Stimulated activated naive B cell treated with anti-CD40 and anti-IgM and Interleukin-4, amounts not matched to agents 10 μg/mL and 1 μg/mL and 100 μg/mL, for 72 hours (primary cell): ENCODE measurements at regions not wholly inside any gene's neighbourhood (a gene's known extent, or its start where the extent isn't known, plus 50 kb on each side); places are given as distances from the start of the nearest gene placed in this dataset.

Experiments used
- ATAC-seq, 2 donors: fragments of 150-1000 bp; cut with Tn5 transposase; replicated peaks; 2 replicates each; pipeline ENCODE4 v1.10.0; 2021; ENCODE audit warnings: moderate library complexity in 1 of 2
- DNase-seq: peaks from one replicate; pipeline ENCODE4 v3.0.0; 2021
- H3K27ac Mint-ChIP-seq: one replicate; pipeline ENCODE4 v1.8.0; 2022; ENCODE audit warnings: mild to moderate bottlenecking, mixed read lengths
- H3K27me3 Mint-ChIP-seq, 2 donors: one replicate each; pipeline ENCODE4 v1.8.0; 2022; ENCODE audit warnings: mixed read lengths in 2 of 2
- H3K36me3 Mint-ChIP-seq, 2 donors: one replicate each; pipeline ENCODE4 v1.8.0; 2022; ENCODE audit warnings: mixed read lengths in 2 of 2, mild to moderate bottlenecking in 1 of 2
- H3K4me1 Mint-ChIP-seq, 2 donors: one replicate each; pipeline ENCODE4 v1.8.0; 2022; ENCODE audit warnings: mixed read lengths in 2 of 2, mild to moderate bottlenecking in 1 of 2
- H3K4me3 Mint-ChIP-seq, 2 donors: one replicate each; pipeline ENCODE4 v1.8.0; 2022; ENCODE audit warnings: mild to moderate bottlenecking in 2 of 2, mixed read lengths in 2 of 2, moderate library complexity in 1 of 2
- H3K9me3 Mint-ChIP-seq, 2 donors: one replicate each; pipeline ENCODE4 v1.8.0; 2022; ENCODE audit warnings: mixed read lengths in 2 of 2, mild to moderate bottlenecking in 1 of 2

- Mint-ChIP-seq H3K27ac (no peak overlapping the region), H3K4me1 (no peaks in the 10 kb centered on the region), H3K9me3 (peaks cover 11 to 16% of the 10 kb centered on the region in 2 donors), H3K36me3 (no peaks in the 10 kb centered on the region), H3K27me3 (no peaks in the 10 kb centered on the region), H3K4me3 (no peak overlapping the region)
- ATAC-seq: no peak
- no peak for DNase-seq
These were observed 99.6 kb downstream of the ODF2L start for GRCh38 chr1:86296305-86297205.

DNA sequence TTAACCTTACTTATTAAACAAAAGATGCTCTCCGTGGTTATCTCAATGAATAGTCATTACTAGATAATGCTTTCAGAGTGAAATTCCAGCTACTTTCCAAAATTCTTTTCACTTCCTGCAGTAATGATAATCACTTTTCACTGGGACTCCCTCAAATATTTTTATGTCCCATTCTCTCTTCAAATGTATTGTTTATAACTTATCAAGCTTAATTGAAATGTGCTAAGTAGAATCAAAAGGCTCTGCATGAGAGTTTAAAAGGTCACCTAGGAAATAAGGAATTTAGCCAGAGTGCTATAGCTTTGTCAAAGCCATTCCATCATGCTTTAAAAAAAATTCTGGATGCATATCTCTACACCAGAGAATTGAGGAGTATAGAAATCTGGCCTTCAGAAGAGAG is 106.4 kb downstream of the ODF2L start:
- DNase-seq (no peak), ATAC-seq (no peak)
- peaks cover 4 to 6% of the 10 kb centered on the region in 2 donors for H3K9me3 Mint-ChIP-seq
- H3K4me1 Mint-ChIP-seq: no peaks in the 10 kb centered on the region
- H3K4me3 Mint-ChIP-seq: no peak overlapping the region
- no peaks in the 10 kb centered on the region for H3K27me3 Mint-ChIP-seq
- H3K27ac Mint-ChIP-seq: no peak overlapping the region
- H3K36me3 Mint-ChIP-seq: no peaks in the 10 kb centered on the region

- Mint-ChIP-seq H3K4me1 (no peaks in the 10 kb centered on the region), H3K36me3 (no peaks in the 10 kb centered on the region), H3K9me3 (peaks cover 3 to 6% of the 10 kb centered on the region in 2 donors), H3K27me3 (no peaks in the 10 kb centered on the region), H3K4me3 (no peak overlapping the region), H3K27ac (no peak overlapping the region)
- ATAC-seq (no peak), DNase-seq (no peak)
These were observed 107.0 kb downstream of the ODF2L start for GRCh38 chr1:86289161-86289560.

GRCh38 chr1:86288586-86289147 is 107.5 kb downstream of the ODF2L start:
- Mint-ChIP-seq H3K36me3 (no peaks in the 10 kb centered on the region), H3K4me3 (no peak overlapping the region), H3K9me3 (peaks cover 0 to 6% of the 10 kb centered on the region in 2 donors), H3K27me3 (no peaks in the 10 kb centered on the region), H3K4me1 (no peaks in the 10 kb centered on the region), H3K27ac (no peak overlapping the region)
- ATAC-seq: no peak
- no peak for DNase-seq

GRCh38 chr1:86285796-86286195 is 110.3 kb downstream of the ODF2L start:
- DNase-seq: no peak

DNA sequence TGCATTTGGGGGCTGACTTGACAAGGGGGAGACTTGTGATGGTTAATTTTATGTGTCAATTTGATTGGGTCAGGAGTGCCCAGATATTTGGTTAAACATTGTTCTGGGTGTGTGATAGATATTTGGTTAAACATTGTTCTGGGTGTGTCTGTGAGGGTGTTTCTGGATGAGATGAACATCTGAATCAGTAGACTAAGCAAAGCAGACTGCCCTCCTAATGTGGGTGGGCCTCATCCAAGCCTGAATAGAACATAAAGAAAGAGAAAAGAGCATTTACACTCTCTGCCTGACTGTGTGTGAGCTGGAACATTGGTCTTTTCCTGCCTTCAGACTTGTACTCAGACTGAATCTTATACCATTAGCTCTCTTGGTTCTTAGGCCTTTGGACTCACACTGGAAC is 113.5 kb downstream of the ODF2L start:
- Mint-ChIP-seq H3K4me1 (no peaks in the 10 kb centered on the region), H3K27me3 (no peaks in the 10 kb centered on the region), H3K4me3 (no peak overlapping the region), H3K27ac (no peak overlapping the region), H3K36me3 (no peaks in the 10 kb centered on the region), H3K9me3 (no peaks in the 10 kb centered on the region)
- ATAC-seq (no peak), DNase-seq (no peak)

More at GRCh38 chr1:86285796-86286195, 110.3 kb downstream of the ODF2L start:
- Mint-ChIP-seq H3K27ac (no peak overlapping the region), H3K36me3 (no peaks in the 10 kb centered on the region), H3K27me3 (no peaks in the 10 kb centered on the region), H3K4me3 (no peak overlapping the region), H3K4me1 (no peaks in the 10 kb centered on the region), H3K9me3 (no peaks in the 10 kb centered on the region)
- no peak for ATAC-seq

- no peak for ATAC-seq
- H3K4me1 Mint-ChIP-seq: no peaks in the 10 kb centered on the region
- no peak overlapping the region for H3K27ac Mint-ChIP-seq
- H3K9me3 Mint-ChIP-seq: no peaks in the 10 kb centered on the region
- H3K4me3 Mint-ChIP-seq: no peak overlapping the region
- DNase-seq: no peak
- H3K27me3 Mint-ChIP-seq: no peaks in the 10 kb centered on the region
- no peaks in the 10 kb centered on the region for H3K36me3 Mint-ChIP-seq
These were observed 118.2 kb downstream of the ODF2L start for GRCh38 chr1:86277936-86278335.

GRCh38 chr1:86273066-86273465 is 116.5 kb upstream of the COL24A1 start:
- no peaks in the 10 kb centered on the region for H3K27me3 Mint-ChIP-seq
- no peak overlapping the region for H3K27ac Mint-ChIP-seq
- ATAC-seq (no peak), DNase-seq (no peak)
- H3K4me1 Mint-ChIP-seq: no peaks in the 10 kb centered on the region
- H3K4me3 Mint-ChIP-seq: no peak overlapping the region
- H3K36me3 Mint-ChIP-seq: no peaks in the 10 kb centered on the region
- no peaks in the 10 kb centered on the region for H3K9me3 Mint-ChIP-seq

DNA sequence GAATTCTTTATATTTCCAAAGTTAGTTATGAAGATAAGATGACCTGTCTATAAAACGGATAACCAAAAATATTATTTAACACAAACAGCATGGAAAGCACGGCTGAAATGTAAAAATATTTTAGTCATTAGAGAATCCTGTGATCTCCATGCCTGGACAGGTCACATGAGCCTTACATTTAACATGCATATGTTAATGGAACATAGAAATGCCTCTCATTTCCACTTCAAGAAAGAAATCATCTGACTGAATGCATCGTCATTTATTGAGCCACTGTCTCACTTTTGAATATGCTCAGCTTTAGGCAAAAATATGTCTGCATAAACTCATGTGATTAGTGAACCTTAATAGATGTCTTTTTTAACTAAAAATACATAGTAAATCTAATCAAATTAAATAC is 115.5 kb upstream of the COL24A1 start:
- H3K27ac Mint-ChIP-seq: no peak overlapping the region
- H3K4me1 Mint-ChIP-seq: no peaks in the 10 kb centered on the region
- no peak for ATAC-seq

DNA sequence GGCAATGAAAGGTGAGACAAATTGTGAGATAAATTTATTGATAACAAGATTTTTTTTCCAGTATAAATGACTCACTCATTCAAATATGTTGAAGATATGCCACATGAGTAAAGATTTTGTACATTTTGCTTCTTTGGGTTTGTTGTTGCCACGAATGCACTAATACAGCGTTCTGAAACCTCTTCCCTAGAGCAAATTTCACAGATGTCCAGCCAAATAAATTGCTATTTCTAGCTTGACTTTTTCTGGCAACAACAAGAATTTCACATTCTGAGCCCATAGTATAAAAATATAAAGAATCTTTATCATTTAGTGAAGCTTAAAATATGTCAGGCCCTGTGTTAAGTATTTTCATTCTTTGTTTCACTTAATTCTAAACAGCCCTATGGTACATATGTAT is 114.5 kb upstream of the COL24A1 start:
- no peaks in the 10 kb centered on the region for H3K9me3 Mint-ChIP-seq
- H3K36me3 Mint-ChIP-seq: no peaks in the 10 kb centered on the region
- H3K27ac Mint-ChIP-seq: no peak overlapping the region
- DNase-seq (no peak), ATAC-seq (no peak)
- no peak overlapping the region for H3K4me3 Mint-ChIP-seq
- no peaks in the 10 kb centered on the region for H3K4me1 Mint-ChIP-seq
- H3K27me3 Mint-ChIP-seq: no peaks in the 10 kb centered on the region

More for the DNA sequence above, 115.5 kb upstream of the COL24A1 start:
- H3K4me3 Mint-ChIP-seq: no peak overlapping the region
- DNase-seq: no peak
- no peaks in the 10 kb centered on the region for H3K9me3 Mint-ChIP-seq
- no peaks in the 10 kb centered on the region for H3K27me3 Mint-ChIP-seq
- no peaks in the 10 kb centered on the region for H3K36me3 Mint-ChIP-seq

DNA sequence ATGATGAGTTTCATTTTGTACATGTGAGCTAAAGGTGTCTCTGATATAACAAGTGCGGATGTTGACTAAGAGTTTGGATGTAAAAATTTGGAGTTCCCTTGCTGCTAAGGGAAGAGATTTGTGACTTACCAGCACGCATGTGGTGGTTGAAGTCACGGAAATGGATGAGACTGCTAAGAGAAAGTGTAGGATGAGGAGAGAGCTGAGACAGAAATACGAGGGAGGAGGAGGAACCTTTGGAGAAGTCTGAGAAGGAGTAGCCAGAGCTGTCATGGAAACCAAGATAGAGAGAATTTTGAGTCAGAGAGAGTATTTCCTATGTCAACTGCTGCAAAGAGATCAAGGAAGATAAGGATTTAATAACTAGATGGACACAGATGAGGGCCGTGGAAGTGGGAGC is 106.5 kb upstream of the COL24A1 start:
- ATAC-seq (no peak), DNase-seq (no peak)
- Mint-ChIP-seq H3K9me3 (no peaks in the 10 kb centered on the region), H3K4me3 (no peak overlapping the region), H3K27me3 (peaks cover 0 to 7% of the 10 kb centered on the region in 2 donors), H3K27ac (no peak overlapping the region), H3K4me1 (no peaks in the 10 kb centered on the region), H3K36me3 (no peaks in the 10 kb centered on the region)

GRCh38 chr1:86260476-86260875 is 103.9 kb upstream of the COL24A1 start:
- Mint-ChIP-seq H3K4me3 (no peak overlapping the region), H3K27ac (no peak overlapping the region), H3K36me3 (no peaks in the 10 kb centered on the region), H3K27me3 (peaks cover 0 to 7% of the 10 kb centered on the region in 2 donors), H3K9me3 (no peaks in the 10 kb centered on the region), H3K4me1 (no peaks in the 10 kb centered on the region)
- DNase-seq (no peak), ATAC-seq (no peak)

DNA sequence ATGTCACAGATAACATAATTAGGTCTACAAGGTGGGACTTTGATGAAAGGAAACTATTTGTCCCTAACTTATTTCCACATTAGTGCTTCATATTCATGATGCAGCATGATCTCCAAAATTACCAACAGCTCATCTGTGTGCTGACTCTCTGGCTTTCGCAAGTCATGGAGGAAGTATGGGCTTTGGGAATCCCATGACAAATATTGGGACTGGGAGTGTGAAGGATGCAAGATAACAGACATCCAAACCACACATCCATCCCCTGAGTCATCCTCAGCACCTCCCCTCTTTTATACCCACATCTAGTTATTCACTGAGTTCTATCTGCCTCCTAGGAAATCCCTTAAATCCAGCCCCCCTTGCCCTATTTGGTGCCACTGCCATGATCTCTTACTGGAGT is 102.8 kb upstream of the COL24A1 start:
- no peaks in the 10 kb centered on the region for H3K4me1 Mint-ChIP-seq
- DNase-seq: no peak
- no peak overlapping the region for H3K4me3 Mint-ChIP-seq
- no peaks in the 10 kb centered on the region for H3K9me3 Mint-ChIP-seq
- peaks cover 0 to 7% of the 10 kb centered on the region in 2 donors for H3K27me3 Mint-ChIP-seq
- H3K27ac Mint-ChIP-seq: no peak overlapping the region
- ATAC-seq: no peak
- H3K36me3 Mint-ChIP-seq: no peaks in the 10 kb centered on the region

DNA sequence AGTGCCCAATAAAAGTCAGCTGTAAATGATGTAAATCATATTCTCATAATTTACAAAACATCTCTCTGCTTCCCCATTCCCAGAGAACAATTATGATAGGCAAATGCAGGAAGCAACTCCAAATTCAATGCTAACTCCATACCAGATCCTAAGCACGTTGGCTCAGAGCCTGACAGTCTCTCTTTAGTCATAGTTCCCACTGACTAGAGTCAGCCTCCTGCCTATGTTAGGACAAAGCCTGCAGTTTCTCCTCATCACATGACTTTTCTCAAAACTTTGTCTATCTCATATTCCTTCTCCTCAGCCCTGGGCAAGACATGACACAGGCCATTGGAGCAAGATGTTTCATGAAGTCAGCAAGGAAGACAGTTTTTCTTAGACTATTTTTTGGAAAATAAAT is 101.5 kb upstream of the COL24A1 start:
- DNase-seq (no peak), ATAC-seq (no peak)
- Mint-ChIP-seq H3K27ac (no peak overlapping the region), H3K4me3 (no peak overlapping the region), H3K27me3 (peaks cover 0 to 7% of the 10 kb centered on the region in 2 donors), H3K4me1 (no peaks in the 10 kb centered on the region), H3K36me3 (no peaks in the 10 kb centered on the region), H3K9me3 (no peaks in the 10 kb centered on the region)

DNA sequence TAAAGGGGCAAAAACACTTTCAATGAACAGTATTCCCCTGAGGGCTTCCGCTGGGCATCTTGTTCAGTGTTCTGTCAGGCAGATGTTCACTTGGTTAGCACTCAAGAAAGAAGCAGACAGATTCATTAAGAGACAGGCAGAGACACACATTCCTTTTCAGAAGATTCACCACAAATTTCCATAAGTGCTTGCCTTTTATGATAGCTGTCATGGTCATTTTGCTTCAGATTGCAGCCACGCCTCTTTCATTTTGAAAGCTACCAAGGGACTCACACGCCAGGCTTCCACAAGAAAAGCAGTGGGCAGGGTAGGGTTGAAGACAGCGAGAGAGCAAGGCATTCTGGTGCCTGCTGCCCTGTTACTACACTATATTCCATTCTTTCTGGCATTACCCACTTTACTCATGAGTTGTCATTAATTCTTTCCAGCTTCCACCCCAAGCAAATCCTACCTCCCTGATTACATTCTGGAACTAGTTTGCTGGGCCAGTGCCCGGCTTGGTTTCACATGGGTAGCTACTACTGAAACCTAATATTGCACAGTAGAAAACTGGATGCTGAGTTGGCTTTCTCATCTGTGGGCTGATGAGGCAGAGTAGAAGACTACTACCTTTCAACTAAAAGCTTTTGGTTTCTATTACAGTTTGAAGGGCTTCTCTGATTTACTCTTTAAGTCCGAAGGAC is 91.2 kb upstream of the COL24A1 start:
- no peak for DNase-seq
- H3K27me3 Mint-ChIP-seq: no peaks in the 10 kb centered on the region
- H3K4me1 Mint-ChIP-seq: no peaks in the 10 kb centered on the region

More for the DNA sequence above, 91.2 kb upstream of the COL24A1 start:
- Mint-ChIP-seq H3K36me3 (no peaks in the 10 kb centered on the region), H3K4me3 (no peak overlapping the region), H3K27ac (no peak overlapping the region), H3K9me3 (peaks cover 0 to 4% of the 10 kb centered on the region in 2 donors)
- ATAC-seq: no peak
